Neural progenitor cell (in vitro differentiated cells): ENCODE measurements at regions not wholly inside any gene's neighbourhood (a gene's known extent, or its start where the extent isn't known, plus 50 kb on each side); places are given as distances from the start of the nearest gene placed in this dataset.
A peak's percentile ranks its signal among the peaks of the same experiment; 100 is the strongest.

ENCODE experiments used
- DNase-seq: peaks from one replicate; pipeline ENCODE4 v3.0.0-alpha.2; 2016; ENCODE audit warnings: low spot score
- H2AFZ ChIP-seq: fragments of 200-600 bp; sonication (generic); replicated peaks from 2 replicates; pipeline ENCODE4 v1.6.1; 2016; ENCODE audit warnings: antibody characterized with exemption
- H3F3A ChIP-seq: fragments of 200-600 bp; sonication (generic); 2 replicates; pipeline ENCODE4 v1.6.1; 2016; ENCODE audit warnings: antibody characterized with exemption, low read depth
- H3K27ac ChIP-seq: fragments of 200-600 bp; sonication (generic); 2 replicates; pipeline ENCODE4 v1.5.1; 2016; ENCODE audit warnings: mild to moderate bottlenecking
- H3K27me3 ChIP-seq: fragments of 200-600 bp; sonication (generic); 2 replicates; pipeline ENCODE4 v1.6.1; 2016; ENCODE audit warnings: mild to moderate bottlenecking, moderate library complexity
- H3K36me3 ChIP-seq: fragments of 200-600 bp; sonication (generic); 2 replicates; pipeline ENCODE4 v1.5.1; 2016
- H3K4me1 ChIP-seq: fragments of 200-600 bp; sonication (generic); 2 replicates; pipeline ENCODE4 v1.6.1; 2016; ENCODE audit warnings: mixed run types
- H3K4me2 ChIP-seq: fragments of 200-600 bp; sonication (generic); 2 replicates; pipeline ENCODE4 v1.6.1; 2016
- H3K4me3 ChIP-seq: fragments of 200-600 bp; sonication (generic); 2 replicates; pipeline ENCODE4 v1.5.1; 2016
- H3K79me2 ChIP-seq: fragments of 200-600 bp; sonication (generic); 2 replicates; pipeline ENCODE4 v1.6.1; 2016; ENCODE audit warnings: low read depth
- H3K9ac ChIP-seq: fragments of 200-600 bp; sonication (generic); 2 replicates; pipeline ENCODE4 v1.6.1; 2016
- H3K9me3 ChIP-seq: fragments of 200-600 bp; sonication (generic); 2 replicates; pipeline ENCODE4 v1.5.1; 2016; ENCODE audit warnings: low read depth
- H4K20me1 ChIP-seq: fragments of 200-600 bp; sonication (generic); 2 replicates; pipeline ENCODE4 v1.6.1; 2016; ENCODE audit warnings: low read depth
- H3K27ac Mint-ChIP-seq: 3 replicates; pipeline ENCODE4 v1.8.0; 2021; ENCODE audit warnings: mixed read lengths
- H3K27me3 Mint-ChIP-seq: 2 replicates; pipeline ENCODE4 v1.8.0; 2022; ENCODE audit warnings: low read depth, mild to moderate bottlenecking, inconsistent platforms, moderate library complexity, mixed read lengths; ENCODE audit not compliant: insufficient read depth
- H3K36me3 Mint-ChIP-seq: 3 replicates; pipeline ENCODE4 v1.8.0; 2021; ENCODE audit warnings: mixed read lengths
- H3K4me1 Mint-ChIP-seq: 3 replicates; pipeline ENCODE4 v1.8.0; 2021; ENCODE audit warnings: mixed read lengths
- H3K4me3 Mint-ChIP-seq: 3 replicates; pipeline ENCODE4 v1.8.0; 2021; ENCODE audit warnings: mild to moderate bottlenecking, moderate library complexity, mixed read lengths
- H3K9me3 Mint-ChIP-seq: 3 replicates; pipeline ENCODE4 v1.8.0; 2020; ENCODE audit warnings: mixed read lengths
- CTCF ChIP-seq: fragments of 200-600 bp; sonication (generic); IDR thresholded peaks from 2 replicates; pipeline ENCODE4 v1.5.1; 2017; ENCODE audit warnings: antibody characterized with exemption, mild to moderate bottlenecking
- EZH2 ChIP-seq: fragments of 200-600 bp; sonication (generic); IDR thresholded peaks from 2 replicates; pipeline ENCODE4 v1.6.1; 2017; ENCODE audit warnings: antibody characterized with exemption, mild to moderate bottlenecking, moderate library complexity
- EZH2phosphoT487 ChIP-seq: fragments of 200-600 bp; sonication (generic); IDR thresholded peaks from 2 replicates; pipeline ENCODE4 v1.6.1; 2017; ENCODE audit warnings: antibody characterized with exemption

GRCh38 chr3:111269777-111270176, 198.2 kb downstream of the NECTIN3 start:
- H3K27me3 ChIP-seq, result no peaks in the 10 kb centered on the region
- no peaks in the 10 kb centered on the region for H3K4me1 Mint-ChIP-seq
- H3K27ac ChIP-seq, result no peak overlapping the region
- H4K20me1 ChIP-seq, result no peaks in the 10 kb centered on the region
- H3K4me1 ChIP-seq, result no peaks in the 10 kb centered on the region
- no peak overlapping the region for H3K27ac Mint-ChIP-seq
- no peaks in the 10 kb centered on the region for H3K27me3 Mint-ChIP-seq
- no peaks in the 10 kb centered on the region for H3K9me3 Mint-ChIP-seq
- no peak overlapping the region for H3K9ac ChIP-seq
- H3K36me3 Mint-ChIP-seq, result no peaks in the 10 kb centered on the region
- DNase-seq, result no peak
- H2AFZ ChIP-seq, result no peak overlapping the region
- H3K4me2 ChIP-seq, result no peak overlapping the region
- no peaks in the 10 kb centered on the region for H3K36me3 ChIP-seq
- TF ChIP-seq EZH2phosphoT487 (no peak), EZH2 (no peak), CTCF (no peak)
- H3K4me3 Mint-ChIP-seq, result no peak overlapping the region
- H3K4me3 ChIP-seq, result no peak overlapping the region
- no peaks in the 10 kb centered on the region for H3K79me2 ChIP-seq
- no peaks in the 10 kb centered on the region for H3F3A ChIP-seq
- no peaks in the 10 kb centered on the region for H3K9me3 ChIP-seq

GRCh38 chr3:111277226-111277625, 205.6 kb downstream of the NECTIN3 start:
- Histone ChIP-seq H3K9ac (no peak overlapping the region), H3K4me2 (peak overlapping the region; percentile 39), H3K36me3 (no peaks in the 10 kb centered on the region), H3K9me3 (no peaks in the 10 kb centered on the region), H3K4me1 (peaks cover 14% of the 10 kb centered on the region), H2AFZ (no peak overlapping the region), H3K4me3 (no peak overlapping the region), H3K79me2 (no peaks in the 10 kb centered on the region), H3F3A (no peaks in the 10 kb centered on the region), H3K27me3 (no peaks in the 10 kb centered on the region), H4K20me1 (no peaks in the 10 kb centered on the region), H3K27ac (no peak overlapping the region)
- Mint-ChIP-seq H3K4me1 (peaks cover 23% of the 10 kb centered on the region), H3K27ac (peak overlapping the region; percentile 65), H3K36me3 (no peaks in the 10 kb centered on the region), H3K4me3 (no peak overlapping the region), H3K27me3 (no peaks in the 10 kb centered on the region), H3K9me3 (no peaks in the 10 kb centered on the region)
- DNase-seq, result peak; percentile 74
- TF ChIP-seq CTCF, result peak; percentile 44
- no peak for TF ChIP-seq EZH2
- no peak for TF ChIP-seq EZH2phosphoT487

DNA sequence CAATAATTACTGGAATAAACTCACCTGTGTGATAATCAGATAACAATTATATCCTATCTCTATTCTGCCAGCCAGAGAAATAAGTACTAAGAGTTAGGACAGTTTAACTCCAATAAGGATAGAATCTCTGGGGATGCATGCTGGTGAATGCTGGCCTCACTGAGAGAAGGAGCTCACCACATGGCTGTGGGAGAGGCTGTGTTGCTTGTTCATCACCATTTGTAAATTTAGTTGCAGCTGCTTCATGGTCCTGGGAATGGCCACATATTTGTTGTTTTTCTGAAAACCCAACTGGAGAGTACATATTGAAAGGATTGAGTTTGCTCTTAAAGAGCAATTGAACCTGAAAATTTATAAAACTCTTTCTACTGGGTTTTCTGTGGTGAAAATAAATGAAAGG, 207.3 kb downstream of the NECTIN3 start:
- Histone ChIP-seq H3F3A (no peaks in the 10 kb centered on the region), H3K4me3 (no peak overlapping the region), H3K79me2 (no peaks in the 10 kb centered on the region), H3K9ac (no peak overlapping the region), H3K9me3 (no peaks in the 10 kb centered on the region), H3K27me3 (no peaks in the 10 kb centered on the region), H3K27ac (no peak overlapping the region), H3K4me1 (peaks cover 15% of the 10 kb centered on the region), H4K20me1 (no peaks in the 10 kb centered on the region), H3K36me3 (no peaks in the 10 kb centered on the region), H2AFZ (no peak overlapping the region), H3K4me2 (no peak overlapping the region)
- Mint-ChIP-seq H3K27ac (no peak overlapping the region), H3K9me3 (no peaks in the 10 kb centered on the region), H3K4me3 (no peak overlapping the region), H3K27me3 (no peaks in the 10 kb centered on the region), H3K4me1 (peaks cover 32% of the 10 kb centered on the region), H3K36me3 (no peaks in the 10 kb centered on the region)
- DNase-seq, result no peak
- no peak for TF ChIP-seq EZH2
- TF ChIP-seq EZH2phosphoT487, result no peak
- TF ChIP-seq CTCF, result no peak

- Histone ChIP-seq H3K9ac (no peak overlapping the region), H3K79me2 (no peaks in the 10 kb centered on the region), H3K27me3 (no peaks in the 10 kb centered on the region), H2AFZ (no peak overlapping the region), H3K4me3 (no peak overlapping the region), H4K20me1 (no peaks in the 10 kb centered on the region), H3K27ac (no peak overlapping the region), H3F3A (no peaks in the 10 kb centered on the region), H3K4me2 (no peak overlapping the region), H3K36me3 (no peaks in the 10 kb centered on the region), H3K4me1 (peaks cover 26% of the 10 kb centered on the region), H3K9me3 (no peaks in the 10 kb centered on the region)
- Mint-ChIP-seq H3K36me3 (no peaks in the 10 kb centered on the region), H3K4me3 (no peak overlapping the region), H3K4me1 (peaks cover 49% of the 10 kb centered on the region), H3K9me3 (peaks cover 4% of the 10 kb centered on the region), H3K27me3 (peaks cover 3% of the 10 kb centered on the region), H3K27ac (no peak overlapping the region)
- no peak for TF ChIP-seq CTCF
- TF ChIP-seq EZH2, result no peak
- no peak for TF ChIP-seq EZH2phosphoT487
- no peak for DNase-seq
These were observed 210.4 kb downstream of the NECTIN3 start for GRCh38 chr3:111282024-111282423.
